NB4 (cell line): ENCODE measurements at regions not wholly inside any gene's neighbourhood (a gene's known extent, or its start where the extent isn't known, plus 50 kb on each side); places are given as distances from the start of the nearest gene placed in this dataset.
"Not testable (repeated sequence)": the region's sequence is repeated elsewhere in the genome, so short reads cannot be mapped to it uniquely, and the experiment has no call there.

ENCODE experiments used
- POLR2A ChIP-seq: IDR thresholded peaks from 2 replicates; pipeline ENCODE4 v1.6.1; 2011; ENCODE audit warnings: mild to moderate bottlenecking; ENCODE audit not compliant: insufficient read length; ENCODE audit errors: extremely low read depth
- TF ChIP-seq, protein P1 (sequence below): IDR thresholded peaks from one replicate; pipeline ENCODE4 v1.5.1; 2012; ENCODE audit warnings: low read depth, low read length

GRCh38 chr12:31807081-31807772 is 78.4 kb upstream of the AMN1 start:
- TF ChIP-seq, protein P1, sequence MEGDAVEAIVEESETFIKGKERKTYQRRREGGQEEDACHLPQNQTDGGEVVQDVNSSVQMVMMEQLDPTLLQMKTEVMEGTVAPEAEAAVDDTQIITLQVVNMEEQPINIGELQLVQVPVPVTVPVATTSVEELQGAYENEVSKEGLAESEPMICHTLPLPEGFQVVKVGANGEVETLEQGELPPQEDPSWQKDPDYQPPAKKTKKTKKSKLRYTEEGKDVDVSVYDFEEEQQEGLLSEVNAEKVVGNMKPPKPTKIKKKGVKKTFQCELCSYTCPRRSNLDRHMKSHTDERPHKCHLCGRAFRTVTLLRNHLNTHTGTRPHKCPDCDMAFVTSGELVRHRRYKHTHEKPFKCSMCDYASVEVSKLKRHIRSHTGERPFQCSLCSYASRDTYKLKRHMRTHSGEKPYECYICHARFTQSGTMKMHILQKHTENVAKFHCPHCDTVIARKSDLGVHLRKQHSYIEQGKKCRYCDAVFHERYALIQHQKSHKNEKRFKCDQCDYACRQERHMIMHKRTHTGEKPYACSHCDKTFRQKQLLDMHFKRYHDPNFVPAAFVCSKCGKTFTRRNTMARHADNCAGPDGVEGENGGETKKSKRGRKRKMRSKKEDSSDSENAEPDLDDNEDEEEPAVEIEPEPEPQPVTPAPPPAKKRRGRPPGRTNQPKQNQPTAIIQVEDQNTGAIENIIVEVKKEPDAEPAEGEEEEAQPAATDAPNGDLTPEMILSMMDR = not testable (repeated sequence)
- TF ChIP-seq POLR2A = not testable (repeated sequence)
